ENCODE measurements at regions not wholly inside any gene's neighbourhood (a gene's known extent, or its start where the extent isn't known, plus 50 kb on each side); places are given as distances from the start of the nearest gene placed in this dataset.

DNA sequence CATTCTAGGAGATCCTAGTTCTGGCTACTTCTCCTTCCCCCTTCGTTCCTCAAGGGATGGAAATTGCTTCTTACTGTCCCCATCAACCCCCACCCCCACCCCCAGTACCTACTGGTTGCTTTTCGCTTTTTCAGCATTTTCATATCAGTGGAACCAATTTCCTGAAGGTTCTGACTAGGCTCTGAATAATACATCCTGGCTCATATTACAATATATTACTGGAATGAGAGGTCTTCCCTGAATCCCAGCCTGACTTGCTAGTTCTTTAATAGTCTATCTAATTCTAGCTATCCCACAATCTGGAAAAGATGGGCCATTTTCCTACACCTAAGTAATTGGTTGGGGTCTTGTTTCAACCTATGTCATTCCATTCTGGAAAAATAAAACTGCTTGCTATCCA lies 207.4 kb downstream of the COG6 start:
- no peaks in the 10 kb centered on the region for H3K9me3 ChIP-seq (ENCODE audit: insufficient read depth, low read length)
- no peaks in the 10 kb centered on the region for H4K20me1 ChIP-seq (ENCODE audit: low read depth, low read length)
- no peak overlapping the region for H3K9ac ChIP-seq (ENCODE audit: low read length)
- H3K27me3 ChIP-seq (ENCODE audit: low read length) = no peaks in the 10 kb centered on the region
- TF ChIP-seq, protein P1, sequence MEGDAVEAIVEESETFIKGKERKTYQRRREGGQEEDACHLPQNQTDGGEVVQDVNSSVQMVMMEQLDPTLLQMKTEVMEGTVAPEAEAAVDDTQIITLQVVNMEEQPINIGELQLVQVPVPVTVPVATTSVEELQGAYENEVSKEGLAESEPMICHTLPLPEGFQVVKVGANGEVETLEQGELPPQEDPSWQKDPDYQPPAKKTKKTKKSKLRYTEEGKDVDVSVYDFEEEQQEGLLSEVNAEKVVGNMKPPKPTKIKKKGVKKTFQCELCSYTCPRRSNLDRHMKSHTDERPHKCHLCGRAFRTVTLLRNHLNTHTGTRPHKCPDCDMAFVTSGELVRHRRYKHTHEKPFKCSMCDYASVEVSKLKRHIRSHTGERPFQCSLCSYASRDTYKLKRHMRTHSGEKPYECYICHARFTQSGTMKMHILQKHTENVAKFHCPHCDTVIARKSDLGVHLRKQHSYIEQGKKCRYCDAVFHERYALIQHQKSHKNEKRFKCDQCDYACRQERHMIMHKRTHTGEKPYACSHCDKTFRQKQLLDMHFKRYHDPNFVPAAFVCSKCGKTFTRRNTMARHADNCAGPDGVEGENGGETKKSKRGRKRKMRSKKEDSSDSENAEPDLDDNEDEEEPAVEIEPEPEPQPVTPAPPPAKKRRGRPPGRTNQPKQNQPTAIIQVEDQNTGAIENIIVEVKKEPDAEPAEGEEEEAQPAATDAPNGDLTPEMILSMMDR (IDR thresholded peaks at IDR 0.05; ENCODE audit: insufficient read depth, low read length, poor library complexity, severe bottlenecking) = no peak
- no peak for TF ChIP-seq EZH2phosphoT487 (conservative IDR thresholded peaks at IDR 0.05; ENCODE audit: low read length)
- H3K4me3 ChIP-seq (ENCODE audit: insufficient read depth, low read length, poor library complexity, severe bottlenecking) = no peak overlapping the region
- H3K27ac ChIP-seq (ENCODE audit: low read depth, low read length) = no peak overlapping the region
- H2AFZ ChIP-seq (ENCODE audit: low read depth, low read length, severe bottlenecking) = no peak overlapping the region
- H3F3A ChIP-seq (ENCODE audit: insufficient read depth) = no peaks in the 10 kb centered on the region
- no peak overlapping the region for H3K4me2 ChIP-seq (ENCODE audit: low read depth, low read length, poor library complexity, severe bottlenecking)
- H3K9me2 ChIP-seq (replicated peaks; ENCODE audit: insufficient read depth, low read length) = no peaks in the 10 kb centered on the region
- H3K79me2 ChIP-seq (ENCODE audit: insufficient read depth, low read length) = no peaks in the 10 kb centered on the region
- H3K36me3 ChIP-seq (ENCODE audit: low read length) = no peaks in the 10 kb centered on the region

DNA sequence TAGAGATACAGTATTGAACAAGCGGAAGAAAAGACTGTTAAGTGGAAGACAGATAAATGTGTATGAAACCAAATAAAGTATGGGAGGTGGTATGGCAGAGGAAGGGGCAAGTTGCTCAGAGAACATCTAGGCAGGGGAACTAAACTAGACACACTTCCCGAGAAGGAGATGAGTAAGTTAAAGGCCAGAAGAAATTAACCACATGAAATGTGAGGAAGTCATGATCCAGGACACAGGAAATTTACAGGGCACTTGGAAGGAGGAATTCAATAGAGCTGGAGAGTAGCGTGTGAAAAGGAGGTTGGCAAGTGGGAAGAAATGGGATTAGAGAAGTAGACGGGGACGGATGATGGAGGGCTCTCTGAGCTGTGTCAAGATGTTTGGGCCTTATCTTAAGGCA lies 208.8 kb downstream of the COG6 start:
- Histone ChIP-seq H3K4me2 (ENCODE audit: low read depth, low read length, poor library complexity, severe bottlenecking) (no peak overlapping the region), H3K27me3 (ENCODE audit: low read length) (no peaks in the 10 kb centered on the region), H2AFZ (ENCODE audit: low read depth, low read length, severe bottlenecking) (no peak overlapping the region), H3K9ac (ENCODE audit: low read length) (no peak overlapping the region), H3K79me2 (ENCODE audit: insufficient read depth, low read length) (no peaks in the 10 kb centered on the region), H3K9me3 (ENCODE audit: insufficient read depth, low read length) (no peaks in the 10 kb centered on the region), H3K36me3 (ENCODE audit: low read length) (no peaks in the 10 kb centered on the region), H3F3A (ENCODE audit: insufficient read depth) (no peaks in the 10 kb centered on the region), H3K27ac (ENCODE audit: low read depth, low read length) (no peak overlapping the region), H4K20me1 (ENCODE audit: low read depth, low read length) (no peaks in the 10 kb centered on the region), H3K4me3 (ENCODE audit: insufficient read depth, low read length, poor library complexity, severe bottlenecking) (no peak overlapping the region), H3K9me2 (replicated peaks; ENCODE audit: insufficient read depth, low read length) (no peaks in the 10 kb centered on the region)
- no peak for TF ChIP-seq EZH2phosphoT487 (conservative IDR thresholded peaks at IDR 0.05; ENCODE audit: low read length)
- TF ChIP-seq, protein P1 (IDR thresholded peaks at IDR 0.05; ENCODE audit: insufficient read depth, low read length, poor library complexity, severe bottlenecking) = no peak

DNA sequence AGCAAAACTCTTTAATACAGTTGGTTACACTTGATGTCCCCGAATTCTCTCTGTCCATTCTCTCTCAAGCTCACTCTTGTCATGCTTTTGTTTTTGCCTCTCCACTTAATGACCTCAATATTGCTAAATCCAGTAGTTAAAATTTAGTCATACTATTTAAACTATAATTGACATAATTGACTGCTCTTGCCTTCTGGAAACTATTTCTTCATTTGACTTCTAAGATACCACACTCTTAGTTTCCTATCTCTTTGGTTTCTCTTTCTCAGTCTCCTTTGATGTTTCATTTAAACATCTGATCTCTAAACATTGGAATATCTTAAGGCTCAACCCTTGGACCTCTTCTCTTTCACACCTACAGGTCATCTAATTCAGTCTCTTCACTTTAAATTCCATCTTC lies 211.3 kb downstream of the COG6 start:
- no peak overlapping the region for H2AFZ ChIP-seq (ENCODE audit: low read depth, low read length, severe bottlenecking)
- no peak overlapping the region for H3K9ac ChIP-seq (ENCODE audit: low read length)
- no peaks in the 10 kb centered on the region for H3F3A ChIP-seq (ENCODE audit: insufficient read depth)
- no peaks in the 10 kb centered on the region for H3K9me2 ChIP-seq (replicated peaks; ENCODE audit: insufficient read depth, low read length)
- H3K4me2 ChIP-seq (ENCODE audit: low read depth, low read length, poor library complexity, severe bottlenecking) = no peak overlapping the region
- no peaks in the 10 kb centered on the region for H3K27me3 ChIP-seq (ENCODE audit: low read length)
- H3K4me3 ChIP-seq (ENCODE audit: insufficient read depth, low read length, poor library complexity, severe bottlenecking) = no peak overlapping the region
- no peaks in the 10 kb centered on the region for H3K79me2 ChIP-seq (ENCODE audit: insufficient read depth, low read length)
- H3K9me3 ChIP-seq (ENCODE audit: insufficient read depth, low read length) = no peaks in the 10 kb centered on the region
- no peaks in the 10 kb centered on the region for H3K36me3 ChIP-seq (ENCODE audit: low read length)
- TF ChIP-seq, protein P1 (IDR thresholded peaks at IDR 0.05; ENCODE audit: insufficient read depth, low read length, poor library complexity, severe bottlenecking) = no peak
- TF ChIP-seq EZH2phosphoT487 (conservative IDR thresholded peaks at IDR 0.05; ENCODE audit: low read length) = no peak
- H4K20me1 ChIP-seq (ENCODE audit: low read depth, low read length) = no peaks in the 10 kb centered on the region
- H3K27ac ChIP-seq (ENCODE audit: low read depth, low read length) = no peak overlapping the region

All from SU-DHL-6 (cell line).